CD8-positive, alpha-beta memory T cell (primary cell): ENCODE measurements at regions not wholly inside any gene's neighbourhood (a gene's known extent, or its start where the extent isn't known, plus 50 kb on each side); places are given as distances from the start of the nearest gene placed in this dataset.
"Not testable (repeated sequence)": the region's sequence is repeated elsewhere in the genome, so short reads cannot be mapped to it uniquely, and the experiment has no call there.

Experiments used
- CTCF ChIA-PET: fragments of 350-600 bp; sonication (Branson Sonifier 250); formaldehyde crosslinking; loops from one replicate; lab custom pipeline; 2021; ENCODE audit warnings: antibody characterized with exemption; lab: Charles Lee
- POLR2A ChIA-PET: fragments of 350-600 bp; sonication (Branson Sonifier 250); formaldehyde crosslinking; loops from one replicate; lab custom pipeline; 2021; ENCODE audit warnings: antibody characterized with exemption; lab: Charles Lee
- DNase-seq, 5 donors: peaks; one replicate each; pipeline versions ENCODE4 v3.0.0 to v3.0.0-alpha.2; 2020 to 2022; ENCODE audit warnings: mixed read lengths in 1 of 5
- H3K27ac ChIP-seq: one replicate; pipeline ENCODE4 v1.7.0; 2013; ENCODE audit warnings: low read depth, mild to moderate bottlenecking, low read length, moderate library complexity
- H3K27me3 ChIP-seq: 2 replicates; pipeline ENCODE4 v1.7.0; 2013; ENCODE audit warnings: low read length, mild to moderate bottlenecking; ENCODE audit not compliant: insufficient read depth, poor library complexity, severe bottlenecking
- H3K36me3 ChIP-seq: 2 replicates; pipeline ENCODE4 v1.7.0; 2013; ENCODE audit warnings: mild to moderate bottlenecking, low read length, moderate library complexity; ENCODE audit not compliant: insufficient read depth
- H3K4me1 ChIP-seq: 2 replicates; pipeline ENCODE4 v1.7.0; 2013; ENCODE audit warnings: mild to moderate bottlenecking, low read length, moderate library complexity; ENCODE audit not compliant: insufficient read depth
- H3K4me3 ChIP-seq: 2 replicates; pipeline ENCODE4 v1.7.0; 2013; ENCODE audit warnings: mild to moderate bottlenecking, low read length
- H3K9me3 ChIP-seq: 2 replicates; pipeline ENCODE4 v1.7.0; 2013; ENCODE audit warnings: mild to moderate bottlenecking, low read length
- H3K27ac Mint-ChIP-seq, 8 donors: one replicate each; pipeline ENCODE4 v1.8.0; 2020 to 2021; ENCODE audit warnings: mixed read lengths in 8 of 8, mild to moderate bottlenecking in 6 of 8, inconsistent platforms in 3 of 8, moderate library complexity in 3 of 8
- H3K27me3 Mint-ChIP-seq, 2 donors: one replicate each; pipeline ENCODE4 v1.8.0; 2020 to 2021; ENCODE audit warnings: mixed read lengths in 2 of 2, mild to moderate bottlenecking in 1 of 2, moderate library complexity in 1 of 2
- H3K36me3 Mint-ChIP-seq, 3 donors: one replicate each; pipeline ENCODE4 v1.8.0; 2020 to 2021; ENCODE audit warnings: mixed read lengths in 3 of 3, inconsistent platforms in 1 of 3, mild to moderate bottlenecking in 1 of 3
- H3K4me1 Mint-ChIP-seq, 3 donors: one replicate each; pipeline ENCODE4 v1.8.0; 2020 to 2021; ENCODE audit warnings: mixed read lengths in 3 of 3, inconsistent platforms in 1 of 3, mild to moderate bottlenecking in 1 of 3
- H3K4me3 Mint-ChIP-seq, 7 donors: one replicate each; pipeline ENCODE4 v1.8.0; 2020 to 2021; ENCODE audit warnings: mixed read lengths in 7 of 7, mild to moderate bottlenecking in 6 of 7, moderate library complexity in 4 of 7, inconsistent platforms in 2 of 7
- H3K9me3 Mint-ChIP-seq, 5 donors: one replicate each; pipeline ENCODE4 v1.8.0; 2020 to 2022; ENCODE audit warnings: mixed read lengths in 5 of 5, mild to moderate bottlenecking in 3 of 5, moderate library complexity in 2 of 5, inconsistent platforms in 1 of 5

- Mint-ChIP-seq H3K27me3 (no peaks in the 10 kb centered on the region), H3K27ac (no peak overlapping the region), H3K4me1 (no peaks in the 10 kb centered on the region), H3K36me3 (no peaks in the 10 kb centered on the region), H3K9me3 (peaks cover 0 to 4% (median 2%) of the 10 kb centered on the region in 5 donors), H3K4me3 (no peak overlapping the region)
- no peak for DNase-seq
- Histone ChIP-seq H3K4me1 (no peaks in the 10 kb centered on the region), H3K27ac (no peak overlapping the region), H3K9me3 (no peaks in the 10 kb centered on the region), H3K4me3 (no peak overlapping the region), H3K36me3 (no peaks in the 10 kb centered on the region), H3K27me3 (no peaks in the 10 kb centered on the region)
- POLR2A ChIA-PET: no interaction called here
- CTCF ChIA-PET: no interaction called here
These were observed 703.0 kb upstream of the NRP1 start for GRCh38 chr10:34037499-34037898.

GRCh38 chr10:34035241-34035790, 700.8 kb upstream of the NRP1 start:
- CTCF ChIA-PET, H3K27me3 Mint-ChIP-seq: not testable (repeated sequence)

GRCh38 chr10:34033078-34033477, 698.6 kb upstream of the NRP1 start:
- Mint-ChIP-seq H3K4me3 (no peak overlapping the region), H3K9me3 (peaks cover 0 to 4% (median 0%) of the 10 kb centered on the region in 5 donors), H3K36me3 (no peaks in the 10 kb centered on the region), H3K27me3 (no peaks in the 10 kb centered on the region), H3K4me1 (no peaks in the 10 kb centered on the region), H3K27ac (no peak overlapping the region)
- H3K36me3 ChIP-seq: no peaks in the 10 kb centered on the region
- no peaks in the 10 kb centered on the region for H3K27me3 ChIP-seq
- no peaks in the 10 kb centered on the region for H3K9me3 ChIP-seq
- ChIA-PET POLR2A (no interaction called here), CTCF (no interaction called here)
- H3K27ac ChIP-seq: no peak overlapping the region
- DNase-seq: no peak
- H3K4me1 ChIP-seq: no peaks in the 10 kb centered on the region
- H3K4me3 ChIP-seq: no peak overlapping the region

More at GRCh38 chr10:34035241-34035790, 700.8 kb upstream of the NRP1 start:
- H3K9me3 ChIP-seq, H3K36me3 ChIP-seq, H3K4me3 Mint-ChIP-seq, H3K27ac Mint-ChIP-seq, H3K4me1 ChIP-seq, DNase-seq, H3K9me3 Mint-ChIP-seq, H3K4me1 Mint-ChIP-seq, H3K27ac ChIP-seq, H3K36me3 Mint-ChIP-seq, POLR2A ChIA-PET, H3K4me3 ChIP-seq, H3K27me3 ChIP-seq: not testable (repeated sequence)

- DNase-seq: no peak
- Histone ChIP-seq H3K9me3 (no peaks in the 10 kb centered on the region), H3K4me1 (no peaks in the 10 kb centered on the region), H3K27me3 (no peaks in the 10 kb centered on the region), H3K4me3 (no peak overlapping the region), H3K36me3 (no peaks in the 10 kb centered on the region), H3K27ac (no peak overlapping the region)
- no peaks in the 10 kb centered on the region for H3K36me3 Mint-ChIP-seq
- H3K27me3 Mint-ChIP-seq: no peaks in the 10 kb centered on the region
- CTCF ChIA-PET: no interaction called here
- H3K4me1 Mint-ChIP-seq: no peaks in the 10 kb centered on the region
- POLR2A ChIA-PET: no interaction called here
- peaks cover 0 to 4% (median 0%) of the 10 kb centered on the region in 5 donors for H3K9me3 Mint-ChIP-seq
- no peak overlapping the region for H3K27ac Mint-ChIP-seq
- H3K4me3 Mint-ChIP-seq: peak overlapping the region in 1 of 7 donors; percentile 67
These were observed 698.1 kb upstream of the NRP1 start for GRCh38 chr10:34032564-34032963.

GRCh38 chr10:34031400-34031799, 696.9 kb upstream of the NRP1 start:
- no peak overlapping the region for H3K27ac ChIP-seq
- H3K27ac Mint-ChIP-seq: no peak overlapping the region
- H3K36me3 Mint-ChIP-seq: no peaks in the 10 kb centered on the region
- H3K27me3 ChIP-seq: no peaks in the 10 kb centered on the region
- no peak overlapping the region for H3K4me3 ChIP-seq
- no peaks in the 10 kb centered on the region for H3K27me3 Mint-ChIP-seq
- H3K9me3 ChIP-seq: no peaks in the 10 kb centered on the region
- CTCF ChIA-PET: no interaction called here
- H3K4me1 Mint-ChIP-seq: no peaks in the 10 kb centered on the region
- H3K4me3 Mint-ChIP-seq: no peak overlapping the region
- H3K4me1 ChIP-seq: no peaks in the 10 kb centered on the region
- peaks cover 0 to 4% (median 0%) of the 10 kb centered on the region in 5 donors for H3K9me3 Mint-ChIP-seq
- H3K36me3 ChIP-seq: no peaks in the 10 kb centered on the region
- POLR2A ChIA-PET: no interaction called here
- no peak for DNase-seq

- peak overlapping the region in 1 of 8 donors; percentile 33 for H3K27ac Mint-ChIP-seq
These were observed 695.0 kb upstream of the NRP1 start for GRCh38 chr10:34029455-34029854.

GRCh38 chr10:34028936-34029335, 694.5 kb upstream of the NRP1 start:
- H3K9me3 Mint-ChIP-seq: peaks cover 0 to 3% (median 0%) of the 10 kb centered on the region in 5 donors

More at GRCh38 chr10:34029455-34029854, 695.0 kb upstream of the NRP1 start:
- Histone ChIP-seq H3K27ac (no peak overlapping the region), H3K36me3 (no peaks in the 10 kb centered on the region), H3K4me1 (no peaks in the 10 kb centered on the region), H3K27me3 (no peaks in the 10 kb centered on the region), H3K9me3 (no peaks in the 10 kb centered on the region), H3K4me3 (no peak overlapping the region)
- no peak for DNase-seq
- Mint-ChIP-seq H3K4me1 (no peaks in the 10 kb centered on the region), H3K9me3 (peaks cover 0 to 3% (median 0%) of the 10 kb centered on the region in 5 donors), H3K4me3 (no peak overlapping the region), H3K36me3 (no peaks in the 10 kb centered on the region), H3K27me3 (no peaks in the 10 kb centered on the region)
- ChIA-PET CTCF (no interaction called here), POLR2A (no interaction called here)

GRCh38 chr10:34024693-34025425, 690.4 kb upstream of the NRP1 start:
- no peak for DNase-seq
- ChIA-PET POLR2A (no interaction called here), CTCF (no interaction called here)
- Histone ChIP-seq H3K4me1 (no peaks in the 10 kb centered on the region), H3K36me3 (no peaks in the 10 kb centered on the region), H3K9me3 (no peaks in the 10 kb centered on the region), H3K4me3 (no peak overlapping the region), H3K27me3 (no peaks in the 10 kb centered on the region), H3K27ac (no peak overlapping the region)
- Mint-ChIP-seq H3K27me3 (no peaks in the 10 kb centered on the region), H3K27ac (no peak overlapping the region), H3K4me3 (no peak overlapping the region), H3K9me3 (peaks cover 0 to 7% (median 2%) of the 10 kb centered on the region in 5 donors), H3K36me3 (no peaks in the 10 kb centered on the region), H3K4me1 (no peaks in the 10 kb centered on the region)

More at GRCh38 chr10:34028936-34029335, 694.5 kb upstream of the NRP1 start:
- no peak overlapping the region for H3K4me3 Mint-ChIP-seq
- no peak for DNase-seq
- Histone ChIP-seq H3K4me1 (no peaks in the 10 kb centered on the region), H3K27ac (no peak overlapping the region), H3K27me3 (no peaks in the 10 kb centered on the region), H3K36me3 (no peaks in the 10 kb centered on the region), H3K4me3 (no peak overlapping the region), H3K9me3 (no peaks in the 10 kb centered on the region)
- CTCF ChIA-PET: no interaction called here
- no peak overlapping the region for H3K27ac Mint-ChIP-seq
- no peaks in the 10 kb centered on the region for H3K27me3 Mint-ChIP-seq
- POLR2A ChIA-PET: no interaction called here
- no peaks in the 10 kb centered on the region for H3K4me1 Mint-ChIP-seq
- no peaks in the 10 kb centered on the region for H3K36me3 Mint-ChIP-seq
